HFFc6 (cell line): ENCODE measurements at regions not wholly inside any gene's neighbourhood (a gene's known extent, or its start where the extent isn't known, plus 50 kb on each side); places are given as distances from the start of the nearest gene placed in this dataset.

Experiments
- DNase-seq: peaks from one replicate; pipeline ENCODE4 v3.0.0-alpha.2; 2018
- H3K27ac Mint-ChIP-seq: 2 replicates; pipeline ENCODE4 v1.8.0; 2020; ENCODE audit warnings: mild to moderate bottlenecking, mixed read lengths
- H3K27me3 Mint-ChIP-seq: 2 replicates; pipeline ENCODE4 v1.8.0; 2021; ENCODE audit warnings: mild to moderate bottlenecking, moderate library complexity, mixed read lengths; ENCODE audit not compliant: insufficient read depth
- H3K36me3 Mint-ChIP-seq: 2 replicates; pipeline ENCODE4 v1.8.0; 2021; ENCODE audit warnings: low read depth, mixed read lengths
- H3K4me1 Mint-ChIP-seq: 2 replicates; pipeline ENCODE4 v1.8.0; 2020; ENCODE audit warnings: low read depth, mixed read lengths
- H3K4me3 Mint-ChIP-seq: 2 replicates; pipeline ENCODE4 v1.8.0; 2020; ENCODE audit warnings: mild to moderate bottlenecking, moderate library complexity, mixed read lengths
- H3K9me3 Mint-ChIP-seq: 2 replicates; pipeline ENCODE4 v1.8.0; 2020; ENCODE audit warnings: mild to moderate bottlenecking, mixed read lengths
- CTCF ChIP-seq: fragments of 200-600 bp; sonication (generic); IDR thresholded peaks from 2 replicates; pipeline ENCODE4 v1.5.0; 2021; ENCODE audit warnings: antibody characterized with exemption, mild to moderate bottlenecking

- no peak for TF ChIP-seq CTCF
- Mint-ChIP-seq H3K27me3 (no peaks in the 10 kb centered on the region; the same call in 1 of the 2 replicates), H3K36me3 (no peaks in the 10 kb centered on the region)
Measured at GRCh38 chr2:180174580-180174979, 167.5 kb upstream of the CWC22 start.

GRCh38 chr2:180169474-180169873 lies 162.4 kb upstream of the CWC22 start:
- H3K4me1 Mint-ChIP-seq: no peaks in the 10 kb centered on the region
- H3K27me3 Mint-ChIP-seq: no peaks in the 10 kb centered on the region
- no peak overlapping the region for H3K4me3 Mint-ChIP-seq
- DNase-seq: no peak
- no peak overlapping the region for H3K27ac Mint-ChIP-seq
- peaks cover 21% of the 10 kb centered on the region for H3K9me3 Mint-ChIP-seq
- H3K36me3 Mint-ChIP-seq: 0 out of 2 replicates have a peak, but pooled peaks cover 9% of the 10 kb centered on the region
- TF ChIP-seq CTCF: no peak

More at GRCh38 chr2:180174580-180174979, 167.5 kb upstream of the CWC22 start:
- Mint-ChIP-seq H3K9me3 (peaks cover 9% of the 10 kb centered on the region), H3K27ac (no peak overlapping the region), H3K4me3 (no peak overlapping the region), H3K4me1 (no peaks in the 10 kb centered on the region)
- DNase-seq: no peak

- DNase-seq: no peak
- Mint-ChIP-seq H3K27me3 (peaks cover 2% of the 10 kb centered on the region; the same call in 1 of the 2 replicates), H3K4me3 (no peak overlapping the region), H3K36me3 (no peaks in the 10 kb centered on the region), H3K4me1 (peaks cover 6% of the 10 kb centered on the region; the same call in 1 of the 2 replicates), H3K9me3 (no peaks in the 10 kb centered on the region), H3K27ac (no peak overlapping the region)
- TF ChIP-seq CTCF: no peak
Measured at GRCh38 chr2:180161415-180161814, 154.3 kb upstream of the CWC22 start.

- no peak for DNase-seq
- H3K4me1 Mint-ChIP-seq: peaks cover 6% of the 10 kb centered on the region; the same call in 1 of the 2 replicates
- TF ChIP-seq CTCF: no peak
- no peaks in the 10 kb centered on the region for H3K36me3 Mint-ChIP-seq
- no peak overlapping the region for H3K4me3 Mint-ChIP-seq
- H3K27me3 Mint-ChIP-seq: peaks cover 2% of the 10 kb centered on the region; the same call in 1 of the 2 replicates
- H3K9me3 Mint-ChIP-seq: no peaks in the 10 kb centered on the region
- no peak overlapping the region for H3K27ac Mint-ChIP-seq
Measured at GRCh38 chr2:180159921-180160320, 152.8 kb upstream of the CWC22 start.

- TF ChIP-seq CTCF: no peak
- Mint-ChIP-seq H3K36me3 (no peaks in the 10 kb centered on the region), H3K4me1 (peaks cover 6% of the 10 kb centered on the region; the same call in 1 of the 2 replicates), H3K4me3 (no peak overlapping the region), H3K27ac (no peak overlapping the region), H3K27me3 (peaks cover 2% of the 10 kb centered on the region; the same call in 1 of the 2 replicates), H3K9me3 (no peaks in the 10 kb centered on the region)
- no peak for DNase-seq
Measured at GRCh38 chr2:180158961-180159360, 151.9 kb upstream of the CWC22 start.

- no peaks in the 10 kb centered on the region for H3K27me3 Mint-ChIP-seq
- H3K36me3 Mint-ChIP-seq: no peaks in the 10 kb centered on the region
- H3K9me3 Mint-ChIP-seq: no peaks in the 10 kb centered on the region
- H3K4me1 Mint-ChIP-seq: peaks cover 4% of the 10 kb centered on the region; the same call in 1 of the 2 replicates
- H3K4me3 Mint-ChIP-seq: no peak overlapping the region
- DNase-seq: no peak
- no peak overlapping the region for H3K27ac Mint-ChIP-seq
- TF ChIP-seq CTCF: no peak
Measured at GRCh38 chr2:180156651-180157050, 149.6 kb upstream of the CWC22 start.
